CD4-positive, alpha-beta T cell treated with Interferon alpha-2 for 1 hour (primary cell): ENCODE measurements at regions not wholly inside any gene's neighbourhood (a gene's known extent, or its start where the extent isn't known, plus 50 kb on each side); places are given as distances from the start of the nearest gene placed in this dataset.

Experiments
- DNase-seq, 2 donors: peaks; one replicate each; pipeline ENCODE4 v3.0.0-alpha.2; 2020 to 2022

DNA sequence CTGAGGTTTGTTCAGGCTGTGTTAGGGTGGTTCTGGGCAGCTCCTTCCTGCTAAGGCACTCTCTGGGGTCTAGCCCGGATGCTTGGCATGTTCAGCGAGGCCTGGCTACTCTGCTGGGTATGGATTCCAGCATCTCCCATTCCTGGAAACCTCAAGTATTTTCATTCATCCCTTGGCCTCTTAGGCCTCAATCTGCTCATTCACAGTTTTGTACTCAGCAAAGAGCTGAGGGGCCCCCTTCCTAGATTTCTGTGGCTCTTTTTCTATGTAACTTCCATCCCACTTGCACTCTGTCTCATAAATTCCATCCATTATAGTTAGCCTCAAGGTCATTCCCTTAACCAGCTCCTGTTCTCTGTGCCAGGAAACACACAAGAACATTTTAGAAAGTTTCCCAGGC, 798.8 kb upstream of the HS6ST1 start:
- no peak for DNase-seq

- DNase-seq = no peak
These were observed 799.6 kb upstream of the HS6ST1 start for GRCh38 chr2:129118296-129118695.

DNA sequence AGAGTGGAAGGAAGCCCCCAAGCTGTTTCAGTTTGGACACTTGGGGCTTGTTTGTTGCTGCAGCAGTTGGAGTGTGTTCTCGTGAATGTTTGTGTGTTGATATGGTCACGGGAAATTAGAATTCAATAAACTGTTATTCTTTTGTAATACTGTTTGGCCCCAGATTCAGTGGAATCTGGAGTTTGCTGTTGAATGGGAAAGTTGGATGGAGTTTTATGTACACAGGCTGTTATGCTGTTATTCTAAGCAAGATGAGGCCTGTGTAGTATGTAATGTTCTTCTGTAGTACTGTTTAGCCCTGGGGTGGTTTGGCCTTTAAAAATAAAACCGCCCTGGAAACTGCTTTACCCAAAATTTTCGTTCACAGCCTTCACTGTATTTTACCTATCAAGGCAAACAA, 810.4 kb upstream of the HS6ST1 start:
- DNase-seq = no peak

DNA sequence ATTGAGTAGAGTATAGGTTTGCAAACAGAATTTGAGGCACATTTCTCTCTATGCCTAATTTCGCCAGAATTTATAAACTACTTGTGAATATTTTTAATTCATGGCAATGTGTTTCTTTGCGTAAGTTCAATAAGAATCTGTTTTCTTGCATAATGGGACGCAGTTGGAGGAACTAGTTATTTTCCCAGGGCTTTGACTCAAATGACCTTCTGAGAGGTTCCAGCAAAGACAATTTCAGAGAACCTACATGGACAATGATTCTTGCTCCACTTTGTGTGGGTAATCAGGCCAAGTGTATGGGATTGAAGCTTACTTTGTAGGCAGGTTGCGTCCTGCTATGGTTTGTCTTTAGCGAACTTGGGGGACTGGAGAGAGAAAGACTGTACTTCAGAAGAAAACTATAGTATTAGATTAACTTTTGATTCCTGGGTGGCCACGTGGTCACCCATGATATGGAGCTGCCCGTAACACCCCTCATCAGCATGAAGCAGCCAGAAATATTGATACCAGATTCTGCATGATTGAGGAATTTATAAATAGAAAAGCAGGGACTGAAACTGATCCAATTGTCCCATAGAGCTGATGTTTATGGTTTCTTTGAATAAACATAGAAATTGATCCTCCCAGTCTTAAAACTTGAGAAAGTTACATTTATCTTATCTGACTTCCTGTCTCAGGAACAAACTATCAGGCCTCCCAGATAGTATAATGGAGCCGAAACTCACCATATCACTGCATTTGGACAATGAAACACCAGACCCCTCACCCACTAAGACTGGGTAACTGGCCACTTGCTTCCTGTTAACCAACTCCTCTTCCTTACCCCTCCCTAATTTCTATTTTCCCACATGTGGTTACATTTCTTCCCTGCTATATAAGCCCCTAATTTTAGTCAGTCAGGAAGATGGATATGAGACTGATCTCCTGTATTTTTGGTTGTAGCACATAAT, 815.3 kb upstream of the HS6ST1 start:
- DNase-seq = no peak

DNA sequence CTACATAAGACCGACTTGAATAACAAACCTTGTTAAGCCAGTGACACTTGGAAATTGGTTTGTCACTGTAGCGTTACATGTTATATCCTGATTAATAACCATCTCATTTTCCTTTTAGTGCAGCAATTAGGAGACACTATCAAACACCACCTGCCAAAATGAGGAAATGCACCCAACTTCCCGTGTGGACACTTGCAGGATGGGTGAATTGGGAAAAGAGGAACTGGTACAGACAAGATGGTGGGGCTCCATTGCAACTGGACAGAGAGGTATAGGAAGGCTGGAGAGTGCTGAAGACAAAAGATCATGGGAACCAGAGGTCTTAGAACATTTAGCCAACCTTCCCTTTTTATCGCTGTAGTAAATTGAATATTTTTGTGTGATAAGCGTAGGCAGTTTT, 816.3 kb upstream of the HS6ST1 start:
- DNase-seq = no peak

GRCh38 chr2:129139380-129139779, 820.7 kb upstream of the HS6ST1 start:
- DNase-seq = no peak

GRCh38 chr2:129142465-129142864, 823.8 kb upstream of the HS6ST1 start:
- DNase-seq = no peak

GRCh38 chr2:129144082-129144791, 825.6 kb upstream of the HS6ST1 start:
- DNase-seq = no peak

- DNase-seq = no peak
These were observed 827.0 kb upstream of the RAB6C start for GRCh38 chr2:129152514-129152913.

- DNase-seq = no peak
These were observed 818.6 kb upstream of the RAB6C start for GRCh38 chr2:129160879-129161278.

- no peak for DNase-seq
These were observed 815.1 kb upstream of the RAB6C start for GRCh38 chr2:129164220-129164949.

DNA sequence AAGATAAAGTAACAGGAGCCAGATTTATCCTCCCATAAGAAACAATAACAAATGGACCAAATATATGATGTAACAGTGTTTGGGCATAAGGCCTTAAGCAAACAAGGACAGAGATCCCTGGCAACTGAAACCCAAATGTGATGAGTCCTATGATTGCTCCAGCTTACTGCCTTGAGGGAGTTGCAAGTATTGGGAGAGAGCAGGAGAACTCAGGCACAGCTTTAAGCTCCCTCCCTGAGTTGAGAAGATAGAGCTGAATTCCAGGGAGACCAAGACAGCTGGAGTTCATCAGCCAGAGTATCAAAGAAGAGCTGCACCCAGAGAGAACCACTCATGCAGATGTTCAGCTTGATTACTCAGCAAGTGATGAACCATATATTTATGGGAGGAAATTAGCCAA, 814.5 kb upstream of the RAB6C start:
- DNase-seq = no peak

GRCh38 chr2:129167456-129167855, 812.0 kb upstream of the RAB6C start:
- DNase-seq = no peak

- DNase-seq = no peak
These were observed 808.9 kb upstream of the RAB6C start for GRCh38 chr2:129170570-129170969.

DNA sequence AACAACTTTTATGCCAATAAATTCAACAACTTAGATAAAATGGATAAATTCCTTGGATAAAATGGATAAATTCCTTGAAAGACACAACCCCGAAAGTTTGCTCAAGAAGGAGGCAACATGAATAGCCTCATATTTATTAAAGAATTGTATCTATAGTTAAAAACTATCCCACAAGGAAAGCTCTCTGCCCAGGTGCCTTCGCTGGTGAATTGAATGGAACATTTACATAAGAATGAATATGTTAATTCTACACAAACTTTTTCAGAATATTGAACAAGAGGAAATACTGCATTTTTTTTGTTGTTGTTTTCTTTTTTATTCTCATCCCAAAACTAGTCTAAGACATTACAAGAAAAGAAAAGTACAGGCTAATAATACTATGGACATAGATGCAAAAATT, 805.3 kb upstream of the RAB6C start:
- no peak for DNase-seq

- DNase-seq = no peak
These were observed 804.4 kb upstream of the RAB6C start for GRCh38 chr2:129175051-129175450.

- no peak for DNase-seq
These were observed 803.1 kb upstream of the RAB6C start for GRCh38 chr2:129176375-129176774.

GRCh38 chr2:129178356-129178755, 801.1 kb upstream of the RAB6C start:
- DNase-seq = no peak

DNA sequence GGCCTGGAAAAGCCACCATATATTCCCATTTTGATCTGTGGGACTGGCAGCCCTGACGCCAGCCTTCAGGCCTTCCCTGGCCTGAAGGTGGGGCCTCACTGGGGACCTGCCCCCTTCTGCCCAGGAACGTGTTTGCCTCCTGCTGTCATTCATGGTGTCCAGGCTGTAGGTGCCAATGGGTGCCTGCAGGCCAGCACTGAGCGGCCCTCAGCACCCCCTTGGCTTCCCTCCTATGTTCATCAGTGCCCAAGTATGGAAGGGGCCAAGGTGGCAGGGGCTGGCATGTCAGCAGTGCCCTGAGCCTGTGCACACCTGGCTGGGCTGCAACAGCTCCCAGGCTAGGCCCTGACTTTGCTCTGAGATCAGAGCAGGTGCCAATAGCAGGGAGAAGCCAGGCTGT, 800.3 kb upstream of the RAB6C start:
- no peak for DNase-seq

DNA sequence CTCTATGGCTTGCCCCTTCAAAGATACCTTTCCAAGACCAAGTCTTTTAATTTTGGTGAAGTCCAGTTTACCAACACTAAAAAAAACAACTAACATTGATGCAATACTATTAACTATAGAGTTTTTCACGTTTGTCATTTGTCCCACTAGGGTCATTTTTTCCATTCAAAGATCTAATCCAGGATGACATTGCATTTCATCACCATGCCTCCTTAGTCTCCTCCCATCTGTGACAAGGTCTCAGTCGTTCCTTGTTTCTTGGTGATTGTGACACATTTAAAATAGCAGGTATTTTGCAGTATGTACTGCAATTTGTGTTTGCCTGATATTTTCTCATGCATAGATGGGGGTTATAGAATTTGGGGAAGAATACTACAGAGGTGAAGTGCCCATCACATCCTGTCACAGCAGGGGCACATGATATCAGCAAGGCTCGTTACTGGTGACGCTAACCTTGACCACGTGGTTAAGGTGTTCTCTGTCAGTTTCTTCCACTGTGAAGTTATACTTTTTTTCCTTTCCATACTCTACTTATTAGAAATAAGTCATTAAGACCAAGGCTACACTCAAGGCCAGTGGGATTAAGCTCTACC, 799.2 kb upstream of the RAB6C start:
- no peak for DNase-seq

- DNase-seq = no peak
These were observed 798.0 kb upstream of the RAB6C start for GRCh38 chr2:129181433-129181832.

- no peak for DNase-seq
These were observed 797.5 kb upstream of the RAB6C start for GRCh38 chr2:129181963-129182362.

- DNase-seq = no peak
These were observed 792.1 kb upstream of the RAB6C start for GRCh38 chr2:129187343-129187742.
